Spinal cord (tissue), 9 donors: ENCODE measurements at regions not wholly inside any gene's neighbourhood (a gene's known extent, or its start where the extent isn't known, plus 50 kb on each side); places are given as distances from the start of the nearest gene placed in this dataset.

Source experiments
- DNase-seq, 6 donors: peaks; one replicate each; pipeline versions ENCODE4 v3.0.0 to v3.0.0-alpha.2; 2013 to 2015; ENCODE audit warnings: low spot score in 6 of 6, low read depth in 4 of 6
- H3K27ac ChIP-seq: one replicate; pipeline ENCODE4 v1.5.1; 2013; ENCODE audit warnings: low read depth, low read length, control low read depth
- H3K27me3 ChIP-seq: one replicate; pipeline ENCODE4 v1.6.1; 2013; ENCODE audit warnings: low read length; ENCODE audit not compliant: control insufficient read depth, insufficient read depth
- H3K36me3 ChIP-seq: one replicate; pipeline ENCODE4 v1.6.1; 2013; ENCODE audit warnings: low read length; ENCODE audit not compliant: control insufficient read depth, insufficient read depth
- H3K4me1 ChIP-seq: one replicate; pipeline ENCODE4 v1.6.1; 2013; ENCODE audit warnings: low read length; ENCODE audit not compliant: control insufficient read depth, insufficient read depth
- H3K4me3 ChIP-seq: one replicate; pipeline ENCODE4 v1.5.1; 2013; ENCODE audit warnings: low read depth, low read length, control low read depth
- H3K9me3 ChIP-seq: one replicate; pipeline ENCODE4 v1.6.1; 2013; ENCODE audit warnings: low read length; ENCODE audit not compliant: control insufficient read depth, insufficient read depth
- WGBS: methylation state at CpG from one replicate; pipeline ENCODE4 v1.1.5; 2013; ENCODE audit warnings: missing lambda C conversion rate; ENCODE audit not compliant: insufficient coverage; 5-methylcytosine and 5-hydroxymethylcytosine counted together
- donor health status: healthy.

GRCh38 chr12:132395192-132395907 lies 66.0 kb upstream of the GALNT9 start:
- H3K27me3 ChIP-seq: peaks cover 18% of the 10 kb centered on the region
- no peak for DNase-seq
- 79% methylated on average over 28 of the region's 28 CpGs for WGBS
- peaks cover 10% of the 10 kb centered on the region for H3K4me1 ChIP-seq
- H3K9me3 ChIP-seq: no peaks in the 10 kb centered on the region
- H3K4me3 ChIP-seq: no peak overlapping the region
- H3K27ac ChIP-seq: no peak overlapping the region
- no peaks in the 10 kb centered on the region for H3K36me3 ChIP-seq

GRCh38 chr12:132393991-132394949 lies 64.9 kb upstream of the GALNT9 start:
- peaks cover 15% of the 10 kb centered on the region for H3K27me3 ChIP-seq
- no peaks in the 10 kb centered on the region for H3K36me3 ChIP-seq
- no peaks in the 10 kb centered on the region for H3K9me3 ChIP-seq
- no peak overlapping the region for H3K27ac ChIP-seq
- H3K4me3 ChIP-seq: no peak overlapping the region
- WGBS: 80% methylated on average over 33 of the region's 36 CpGs
- DNase-seq: no peak
- no peaks in the 10 kb centered on the region for H3K4me1 ChIP-seq

DNA sequence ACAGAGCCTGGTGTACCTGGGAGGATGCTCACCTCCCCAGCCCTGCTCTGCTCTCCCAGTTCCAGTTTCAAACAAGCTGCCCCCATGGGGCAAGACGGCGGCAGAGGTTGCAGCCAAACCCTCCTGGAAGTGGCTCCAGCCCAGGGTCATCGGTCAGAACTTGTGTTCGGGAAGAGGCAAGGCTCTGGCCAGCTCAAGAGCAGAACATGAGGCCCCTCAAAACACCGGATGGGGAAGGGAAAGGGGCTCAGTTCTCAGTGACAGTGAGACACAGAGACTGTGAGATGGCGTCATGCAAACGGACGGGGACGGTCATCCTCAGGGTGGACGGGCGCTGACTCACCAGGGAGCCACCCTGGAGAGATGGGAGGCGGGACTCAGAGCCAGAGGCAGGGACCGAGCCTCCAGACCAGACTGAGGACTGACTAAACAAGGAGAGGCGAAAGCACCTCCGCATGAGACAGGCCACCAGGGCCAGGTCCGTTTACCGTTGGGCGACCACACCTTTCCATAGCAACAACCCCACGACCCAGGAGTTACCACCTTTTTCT lies 63.9 kb upstream of the GALNT9 start:
- no peak overlapping the region for H3K4me3 ChIP-seq
- H3K36me3 ChIP-seq: no peaks in the 10 kb centered on the region
- H3K27ac ChIP-seq: no peak overlapping the region
- no peak for DNase-seq
- peaks cover 18% of the 10 kb centered on the region for H3K27me3 ChIP-seq
- H3K4me1 ChIP-seq: peaks cover 2% of the 10 kb centered on the region
- WGBS: 67% methylated on average over 15 of the region's 19 CpGs
- no peaks in the 10 kb centered on the region for H3K9me3 ChIP-seq

- no peak for DNase-seq
- H3K9me3 ChIP-seq: no peaks in the 10 kb centered on the region
- H3K27ac ChIP-seq: no peak overlapping the region
- H3K4me1 ChIP-seq: peaks cover 7% of the 10 kb centered on the region
- 88% methylated on average over 22 of the region's 43 CpGs for WGBS
- H3K4me3 ChIP-seq: no peak overlapping the region
- H3K27me3 ChIP-seq: peaks cover 16% of the 10 kb centered on the region
- no peaks in the 10 kb centered on the region for H3K36me3 ChIP-seq
Observed at GRCh38 chr12:132392389-132393244, 63.2 kb upstream of the GALNT9 start.

DNA sequence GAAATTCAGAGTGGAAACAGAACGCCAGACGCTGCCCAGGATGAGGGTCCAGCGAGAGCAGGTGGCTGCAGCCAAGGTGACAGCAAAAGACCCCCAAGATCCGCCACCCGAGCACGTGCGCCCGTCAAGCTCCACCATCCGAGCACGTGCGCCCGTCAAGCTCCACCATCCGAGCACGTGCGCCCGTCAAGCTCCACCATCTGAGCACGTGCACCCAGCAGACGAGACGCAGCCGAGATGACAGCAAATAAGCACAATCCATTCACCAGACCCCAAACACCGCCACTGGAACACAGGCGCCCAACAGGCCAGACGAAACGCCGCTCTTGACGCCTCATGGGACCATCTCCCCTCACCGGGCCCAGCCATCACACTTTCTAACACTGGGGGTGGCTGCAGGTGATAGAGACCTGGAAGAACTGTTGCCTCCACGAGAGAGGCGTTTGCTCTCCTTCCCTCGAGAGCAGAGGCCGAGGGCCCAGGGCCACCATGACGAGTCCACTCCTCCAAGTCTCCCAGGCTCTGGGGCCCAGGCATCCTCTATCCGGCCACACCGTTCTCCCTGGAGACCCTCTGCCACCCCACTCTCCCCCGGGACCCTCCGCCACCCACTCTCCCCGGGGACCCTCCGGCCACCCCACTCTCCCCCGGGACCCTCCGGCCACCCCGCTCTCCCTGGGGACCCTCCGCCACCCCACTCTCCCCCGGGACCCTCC lies 62.1 kb upstream of the GALNT9 start:
- peaks cover 7% of the 10 kb centered on the region for H3K4me1 ChIP-seq
- H3K27me3 ChIP-seq: peaks cover 18% of the 10 kb centered on the region
- 89% methylated on average over 33 of the region's 43 CpGs for WGBS
- H3K27ac ChIP-seq: no peak overlapping the region
- DNase-seq: peak in 1 of 6 donors; percentile 14
- no peaks in the 10 kb centered on the region for H3K9me3 ChIP-seq
- no peak overlapping the region for H3K4me3 ChIP-seq
- no peaks in the 10 kb centered on the region for H3K36me3 ChIP-seq

DNA sequence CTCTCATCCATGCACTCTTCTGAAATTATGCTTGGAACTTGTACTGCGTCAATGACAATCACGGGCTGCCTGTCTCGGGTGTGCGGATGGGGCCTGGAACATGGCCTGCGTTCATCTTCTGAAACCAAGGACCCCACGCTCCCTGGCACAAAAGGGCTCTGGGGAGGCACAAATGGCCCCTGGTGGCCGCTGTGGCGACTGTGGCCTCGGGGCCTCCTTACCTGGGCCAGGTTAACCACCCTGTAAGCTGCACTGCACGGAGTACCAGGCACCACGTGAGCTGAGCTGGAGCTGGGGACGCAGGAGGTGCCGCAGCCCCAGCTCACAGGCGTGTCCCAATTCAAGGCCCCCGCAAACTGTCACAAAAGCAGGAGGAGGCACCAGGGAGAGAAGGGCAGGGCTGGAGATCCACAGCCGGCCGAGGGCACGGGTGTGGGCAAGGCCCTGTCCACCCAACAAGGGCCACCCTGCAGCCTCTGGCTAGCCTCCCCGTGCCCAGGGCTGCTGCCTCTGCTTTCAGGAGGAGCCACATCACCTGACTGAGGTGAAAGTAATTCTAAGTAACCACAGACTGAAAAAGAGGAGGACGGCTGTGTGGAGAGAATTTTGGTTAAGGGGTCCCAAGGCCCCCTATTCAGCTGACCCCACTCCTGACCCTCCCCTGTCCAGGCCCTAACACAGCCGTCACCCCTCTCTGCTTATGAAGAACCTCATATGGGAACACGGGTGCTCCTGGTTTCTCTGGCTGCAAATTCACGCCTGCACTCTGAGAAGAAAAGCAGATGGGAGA lies 61.1 kb upstream of the GALNT9 start:
- H3K27me3 ChIP-seq: peaks cover 27% of the 10 kb centered on the region
- 89% methylated on average over 20 of the region's 23 CpGs for WGBS

GRCh38 chr12:132389526-132390286 lies 60.3 kb upstream of the GALNT9 start:
- no peaks in the 10 kb centered on the region for H3K36me3 ChIP-seq
- 52% methylated on average over 10 of the region's 21 CpGs for WGBS
- no peak for DNase-seq
- no peaks in the 10 kb centered on the region for H3K9me3 ChIP-seq
- H3K27ac ChIP-seq: no peak overlapping the region
- H3K27me3 ChIP-seq: peaks cover 32% of the 10 kb centered on the region
- H3K4me3 ChIP-seq: no peak overlapping the region
- H3K4me1 ChIP-seq: peaks cover 11% of the 10 kb centered on the region

More for the DNA sequence above, 61.1 kb upstream of the GALNT9 start:
- H3K4me1 ChIP-seq: peaks cover 11% of the 10 kb centered on the region
- H3K27ac ChIP-seq: no peak overlapping the region
- H3K9me3 ChIP-seq: no peaks in the 10 kb centered on the region
- no peak for DNase-seq
- H3K4me3 ChIP-seq: no peak overlapping the region
- H3K36me3 ChIP-seq: no peaks in the 10 kb centered on the region

DNA sequence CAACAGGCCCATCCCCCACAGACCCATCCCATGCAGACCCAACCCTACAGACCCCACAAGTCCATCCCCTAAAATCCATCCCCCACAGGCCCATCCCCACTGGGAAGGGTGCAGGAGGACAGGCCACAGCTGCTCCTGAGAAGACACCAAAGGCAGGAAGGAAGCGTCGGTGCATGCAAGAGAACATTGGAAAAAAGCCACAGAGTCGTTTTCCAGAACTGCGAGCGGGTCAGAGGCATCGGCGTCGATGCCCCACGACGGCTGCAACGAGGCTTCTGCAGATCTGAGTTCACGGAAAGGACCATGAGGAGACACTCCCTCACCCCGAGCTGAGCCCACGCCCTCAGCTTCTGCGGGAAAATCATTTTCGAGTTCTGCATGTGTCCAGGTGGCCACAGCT lies 59.6 kb upstream of the GALNT9 start:
- 74% methylated on average over 16 of the region's 16 CpGs for WGBS
- Histone ChIP-seq H3K4me1 (peaks cover 11% of the 10 kb centered on the region), H3K36me3 (no peaks in the 10 kb centered on the region), H3K4me3 (no peak overlapping the region), H3K27ac (no peak overlapping the region), H3K9me3 (no peaks in the 10 kb centered on the region), H3K27me3 (peaks cover 32% of the 10 kb centered on the region)
- DNase-seq: no peak
